ENCODE measurements at regions not wholly inside any gene's neighbourhood (a gene's known extent, or its start where the extent isn't known, plus 50 kb on each side); places are given as distances from the start of the nearest gene placed in this dataset.

GRCh38 chr1:230558324-230558723 lies 84.0 kb upstream of the COG2 start:
- no peak for ATAC-seq
- TF ChIP-seq ESRRG (CRISPR knock-in tag; IDR thresholded peaks at IDR 0.05), result no peak
- TF ChIP-seq SNAI2 (CRISPR knock-in tag; IDR thresholded peaks at IDR 0.05), result no peak
- TF ChIP-seq OSR1 (CRISPR knock-in tag; IDR thresholded peaks at IDR 0.05), result no peak

- ATAC-seq, result no peak
- no peak for TF ChIP-seq TSHZ2 (CRISPR knock-in tag; IDR thresholded peaks at IDR 0.05)
- TF ChIP-seq PATZ1 (CRISPR knock-in tag; IDR thresholded peaks at IDR 0.05; ENCODE audit: borderline replicate concordance), result no peak
- no peak for TF ChIP-seq ESRRG (CRISPR knock-in tag; IDR thresholded peaks at IDR 0.05)
- TF ChIP-seq ZC3H10 (CRISPR knock-in tag; IDR thresholded peaks at IDR 0.05), result no peak
- TF ChIP-seq ARNTL (CRISPR knock-in tag; IDR thresholded peaks at IDR 0.05; ENCODE audit: borderline replicate concordance, low read depth), result no peak
- TF ChIP-seq PPARA (CRISPR knock-in tag; IDR thresholded peaks at IDR 0.05; ENCODE audit: borderline replicate concordance), result no peak
- TF ChIP-seq CSDC2 (CRISPR knock-in tag; IDR thresholded peaks at IDR 0.05), result no peak
- no peak for TF ChIP-seq BACH2 (CRISPR knock-in tag; IDR thresholded peaks at IDR 0.05; ENCODE audit: borderline replicate concordance)
- TF ChIP-seq ZNF565 (CRISPR knock-in tag; conservative IDR thresholded peaks at IDR 0.05; ENCODE audit: low read depth), result no peak
- no peak for TF ChIP-seq ZFP30 (CRISPR knock-in tag; IDR thresholded peaks at IDR 0.05)
- TF ChIP-seq ZNF8 (CRISPR knock-in tag; IDR thresholded peaks at IDR 0.05), result no peak
- no peak for TF ChIP-seq TOX (CRISPR knock-in tag; IDR thresholded peaks at IDR 0.05; ENCODE audit: borderline replicate concordance)
- no peak for TF ChIP-seq CREB5 (CRISPR knock-in tag; IDR thresholded peaks at IDR 0.05; ENCODE audit: low read depth)
- TF ChIP-seq POU6F1 (CRISPR knock-in tag; IDR thresholded peaks at IDR 0.05; ENCODE audit: borderline replicate concordance, low read depth), result no peak
- no peak for TF ChIP-seq CSRNP3 (CRISPR knock-in tag; IDR thresholded peaks at IDR 0.05)
- no peak for TF ChIP-seq OSR1 (CRISPR knock-in tag; IDR thresholded peaks at IDR 0.05)
- TF ChIP-seq ZFP3 (CRISPR knock-in tag; IDR thresholded peaks at IDR 0.05), result no peak
- TF ChIP-seq ZNF70 (CRISPR knock-in tag; IDR thresholded peaks at IDR 0.05), result no peak
- no peak for TF ChIP-seq SNAI2 (CRISPR knock-in tag; IDR thresholded peaks at IDR 0.05)
Observed at GRCh38 chr1:230556453-230556852, 85.8 kb upstream of the COG2 start.

GRCh38 chr1:230555814-230556213 lies 86.5 kb upstream of the COG2 start:
- TF ChIP-seq ZFP30 (CRISPR knock-in tag; IDR thresholded peaks at IDR 0.05), result no peak
- TF ChIP-seq RARB (CRISPR knock-in tag; IDR thresholded peaks at IDR 0.05), result no peak
- TF ChIP-seq ISL1 (CRISPR knock-in tag; IDR thresholded peaks at IDR 0.05), result no peak
- no peak for TF ChIP-seq PPARA (CRISPR knock-in tag; IDR thresholded peaks at IDR 0.05; ENCODE audit: borderline replicate concordance)
- no peak for TF ChIP-seq POU6F1 (CRISPR knock-in tag; IDR thresholded peaks at IDR 0.05; ENCODE audit: borderline replicate concordance, low read depth)
- no peak for TF ChIP-seq CREB5 (CRISPR knock-in tag; IDR thresholded peaks at IDR 0.05; ENCODE audit: low read depth)
- no peak for TF ChIP-seq TCF4 (CRISPR knock-in tag; IDR thresholded peaks at IDR 0.05; ENCODE audit: borderline replicate concordance)
- no peak for TF ChIP-seq BACH2 (CRISPR knock-in tag; IDR thresholded peaks at IDR 0.05; ENCODE audit: borderline replicate concordance)
- TF ChIP-seq ZNF8 (CRISPR knock-in tag; IDR thresholded peaks at IDR 0.05), result no peak
- no peak for TF ChIP-seq OSR1 (CRISPR knock-in tag; IDR thresholded peaks at IDR 0.05)
- no peak for TF ChIP-seq CSDC2 (CRISPR knock-in tag; IDR thresholded peaks at IDR 0.05)
- ATAC-seq, result no peak
